Lower leg skin (tissue), 4 donors: ENCODE measurements at regions not wholly inside any gene's neighbourhood (a gene's known extent, or its start where the extent isn't known, plus 50 kb on each side); places are given as distances from the start of the nearest gene placed in this dataset.

ENCODE experiments used
- DNase-seq, 2 donors: peaks; one replicate each; pipeline ENCODE4 v3.0.0-alpha.2; 2019; ENCODE audit warnings: low spot score in 2 of 2
- H3K4me3 ChIP-seq: fragments of 200-600 bp; sonication (generic); 2 replicates; pipeline ENCODE4 v1.5.1; 2017; ENCODE audit warnings: mild to moderate bottlenecking, low read depth; ENCODE audit not compliant: poor library complexity, severe bottlenecking
- POLR2A ChIP-seq, 2 donors: fragments of 450-650 bp; IDR thresholded peaks; one replicate each; pipeline ENCODE4 v1.6.1; 2016 to 2017; ENCODE audit warnings: antibody characterized with exemption in 2 of 2, mild to moderate bottlenecking in 1 of 2, moderate library complexity in 1 of 2
- WGBS, 2 donors: methylation state at CpG; one replicate each; pipeline ENCODE4 v1.1.5; 2018; 5-methylcytosine and 5-hydroxymethylcytosine counted together
- intact Hi-C: fragments of 100-400 bp; cut with DNase I; formaldehyde crosslinking; loops from one replicate; pipeline ENCODE4 v1.15.0; 2023; ENCODE audit warnings: low total_unique reads
- TF ChIP-seq, protein P1 (sequence below), 3 donors: fragments of 450-650 bp; IDR thresholded peaks; one replicate each; pipeline ENCODE4 v1.5.1; 2016; ENCODE audit warnings: antibody characterized with exemption in 3 of 3, mild to moderate bottlenecking in 3 of 3, moderate library complexity in 2 of 3

- intact Hi-C loops: no loop called here
- DNase-seq: no peak
- no peak overlapping the region for H3K4me3 ChIP-seq
- WGBS, 2 donors: 38 to 44% methylated on average over 4 of the region's 4 CpGs
- TF ChIP-seq, protein P1, sequence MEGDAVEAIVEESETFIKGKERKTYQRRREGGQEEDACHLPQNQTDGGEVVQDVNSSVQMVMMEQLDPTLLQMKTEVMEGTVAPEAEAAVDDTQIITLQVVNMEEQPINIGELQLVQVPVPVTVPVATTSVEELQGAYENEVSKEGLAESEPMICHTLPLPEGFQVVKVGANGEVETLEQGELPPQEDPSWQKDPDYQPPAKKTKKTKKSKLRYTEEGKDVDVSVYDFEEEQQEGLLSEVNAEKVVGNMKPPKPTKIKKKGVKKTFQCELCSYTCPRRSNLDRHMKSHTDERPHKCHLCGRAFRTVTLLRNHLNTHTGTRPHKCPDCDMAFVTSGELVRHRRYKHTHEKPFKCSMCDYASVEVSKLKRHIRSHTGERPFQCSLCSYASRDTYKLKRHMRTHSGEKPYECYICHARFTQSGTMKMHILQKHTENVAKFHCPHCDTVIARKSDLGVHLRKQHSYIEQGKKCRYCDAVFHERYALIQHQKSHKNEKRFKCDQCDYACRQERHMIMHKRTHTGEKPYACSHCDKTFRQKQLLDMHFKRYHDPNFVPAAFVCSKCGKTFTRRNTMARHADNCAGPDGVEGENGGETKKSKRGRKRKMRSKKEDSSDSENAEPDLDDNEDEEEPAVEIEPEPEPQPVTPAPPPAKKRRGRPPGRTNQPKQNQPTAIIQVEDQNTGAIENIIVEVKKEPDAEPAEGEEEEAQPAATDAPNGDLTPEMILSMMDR (IDR thresholded peaks at IDR 0.05): no peak
- TF ChIP-seq POLR2A (IDR thresholded peaks at IDR 0.05): no peak
Observed at GRCh38 chr2:37870829-37871228, 54.3 kb upstream of the RMDN2 start.

- intact Hi-C loops: no loop called here
- TF ChIP-seq, protein P1 (IDR thresholded peaks at IDR 0.05): no peak
- no peak for TF ChIP-seq POLR2A (IDR thresholded peaks at IDR 0.05)
Observed at GRCh38 chr2:37871456-37872191, 53.5 kb upstream of the RMDN2 start.

GRCh38 chr2:37872192-37872750 lies 52.8 kb upstream of the RMDN2 start:
- 76 to 78% methylated on average over 5 of the region's 5 CpGs for WGBS, 2 donors
- DNase-seq: no peak
- intact Hi-C loops: no loop called here
- no peak for TF ChIP-seq POLR2A (IDR thresholded peaks at IDR 0.05)
- TF ChIP-seq, protein P1 (IDR thresholded peaks at IDR 0.05): no peak
- H3K4me3 ChIP-seq: no peak overlapping the region

More at GRCh38 chr2:37871456-37872191, 53.5 kb upstream of the RMDN2 start:
- no peak for DNase-seq
- H3K4me3 ChIP-seq: no peak overlapping the region
- WGBS, 2 donors: 45% methylated on average over 7 of the region's 7 CpGs

- 74 to 75% methylated on average over 3 of the region's 3 CpGs for WGBS, 2 donors
- no peak for TF ChIP-seq POLR2A (IDR thresholded peaks at IDR 0.05)
- TF ChIP-seq, protein P1 (IDR thresholded peaks at IDR 0.05): no peak
- intact Hi-C loops: no loop called here
- no peak overlapping the region for H3K4me3 ChIP-seq
- DNase-seq: no peak
Observed at GRCh38 chr2:37873229-37873628, 51.9 kb upstream of the RMDN2 start.

DNA sequence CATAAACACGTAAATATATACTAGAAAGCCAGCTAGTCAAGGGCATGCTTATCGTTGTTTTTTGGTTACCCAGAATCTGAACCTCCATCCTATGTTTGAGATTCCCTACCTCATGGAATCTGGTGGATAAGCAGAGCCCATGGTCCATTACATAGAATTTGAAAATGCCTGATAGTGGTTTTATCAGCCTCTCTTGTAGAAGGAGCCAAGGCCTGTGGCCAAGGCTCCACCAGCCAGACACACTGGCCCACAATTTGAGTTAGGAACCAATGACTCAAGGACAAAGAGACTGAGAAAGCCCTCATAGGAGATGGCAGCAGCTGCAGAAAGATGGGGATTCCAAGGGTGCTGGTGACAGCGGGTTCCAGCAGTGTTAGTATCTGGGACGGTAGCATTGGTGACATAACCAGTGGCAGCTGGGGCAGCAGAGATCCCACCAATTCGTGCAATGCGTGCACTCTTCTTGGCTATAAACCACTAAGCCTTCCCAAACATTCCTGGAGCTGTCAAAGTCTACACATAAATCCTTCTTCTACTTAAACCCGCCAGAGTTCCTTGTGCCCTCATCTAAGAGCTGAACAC lies 51.2 kb upstream of the RMDN2 start:
- no peak for DNase-seq
- WGBS, 2 donors: 90 to 94% methylated on average over 7 of the region's 7 CpGs
- H3K4me3 ChIP-seq: no peak overlapping the region
- TF ChIP-seq, protein P1 (IDR thresholded peaks at IDR 0.05): no peak
- no peak for TF ChIP-seq POLR2A (IDR thresholded peaks at IDR 0.05)
- intact Hi-C loops: no loop called here
